DOHH2 (cell line): ENCODE measurements at regions not wholly inside any gene's neighbourhood (a gene's known extent, or its start where the extent isn't known, plus 50 kb on each side); places are given as distances from the start of the nearest gene placed in this dataset.

Source experiments
- H3F3A ChIP-seq: fragments of 200-600 bp; sonication (generic), shearing (Covaris generic); 2 replicates; pipeline ENCODE4 v1.6.0; 2016; ENCODE audit warnings: antibody characterized with exemption, mild to moderate bottlenecking; ENCODE audit not compliant: control insufficient read depth, insufficient read depth
- H3K27ac ChIP-seq: fragments of 200-600 bp; sonication (generic); 2 replicates; pipeline ENCODE4 v1.5.1; 2014; ENCODE audit warnings: low read depth, mild to moderate bottlenecking, low read length, moderate library complexity
- H3K27me3 ChIP-seq: fragments of 200-600 bp; sonication (generic); 2 replicates; pipeline ENCODE4 v1.6.1; 2014; ENCODE audit warnings: mild to moderate bottlenecking, low read length, mixed read lengths; ENCODE audit not compliant: control insufficient read depth
- H3K36me3 ChIP-seq: fragments of 200-600 bp; sonication (generic); 2 replicates; pipeline ENCODE4 v1.6.1; 2014; ENCODE audit warnings: mild to moderate bottlenecking, low read length, moderate library complexity, mixed read lengths; ENCODE audit not compliant: control insufficient read depth
- H3K4me1 ChIP-seq: fragments of 200-600 bp; sonication (generic); 2 replicates; pipeline ENCODE4 v1.6.1; 2014; ENCODE audit warnings: mild to moderate bottlenecking, low read length, mixed read lengths; ENCODE audit not compliant: control insufficient read depth
- H3K4me2 ChIP-seq: fragments of 200-600 bp; sonication (generic); 2 replicates; pipeline ENCODE4 v1.6.0; 2014; ENCODE audit warnings: mild to moderate bottlenecking, low read length, moderate library complexity
- H3K4me3 ChIP-seq: fragments of 200-600 bp; sonication (generic); 2 replicates; pipeline ENCODE4 v1.5.1; 2014; ENCODE audit warnings: mild to moderate bottlenecking, low read length, mixed read lengths
- H3K79me2 ChIP-seq: fragments of 200-600 bp; sonication (generic); 2 replicates; pipeline ENCODE4 v1.6.1; 2014; ENCODE audit warnings: mild to moderate bottlenecking, low read length, mixed read lengths; ENCODE audit not compliant: control insufficient read depth
- H3K9me2 ChIP-seq: fragments of 200-600 bp; sonication (generic); replicated peaks from 2 replicates; pipeline ENCODE4 v1.6.1; 2014; ENCODE audit warnings: mild to moderate bottlenecking, low read length, mixed read lengths; ENCODE audit not compliant: control insufficient read depth
- H3K9me3 ChIP-seq: fragments of 200-600 bp; sonication (generic); 2 replicates; pipeline ENCODE4 v1.6.1; 2014; ENCODE audit warnings: antibody characterized with exemption, low read length, mixed read lengths; ENCODE audit not compliant: control insufficient read depth, insufficient read depth
- H4K20me1 ChIP-seq: fragments of 200-600 bp; sonication (generic); 2 replicates; pipeline ENCODE4 v1.6.0; 2014; ENCODE audit warnings: low read depth, mild to moderate bottlenecking, antibody characterized with exemption, low read length, moderate library complexity; ENCODE audit not compliant: control insufficient read depth, insufficient read depth
- CTCF ChIP-seq: fragments of 200-600 bp; sonication (generic); IDR thresholded peaks from one replicate; pipeline ENCODE4 v1.5.1; 2014; ENCODE audit warnings: antibody characterized with exemption, mild to moderate bottlenecking, low read depth, low read length; ENCODE audit not compliant: poor library complexity, severe bottlenecking
- EZH2phosphoT487 ChIP-seq: fragments of 200-600 bp; sonication (generic); IDR thresholded peaks from 2 replicates; pipeline ENCODE4 v1.6.1; 2017; ENCODE audit warnings: borderline replicate concordance, mild to moderate bottlenecking, antibody characterized with exemption, low read length, moderate library complexity, mixed read lengths

GRCh38 chr9:106075960-106076327, 381.6 kb downstream of the TMEM38B start:
- Histone ChIP-seq H3K9me3 (no peaks in the 10 kb centered on the region), H3K4me3 (no peak overlapping the region), H3K9me2 (no peaks in the 10 kb centered on the region), H3K4me1 (no peaks in the 10 kb centered on the region), H3K4me2 (no peak overlapping the region), H4K20me1 (no peaks in the 10 kb centered on the region), H3F3A (no peaks in the 10 kb centered on the region), H3K27me3 (no peaks in the 10 kb centered on the region), H3K27ac (no peak overlapping the region), H3K79me2 (no peaks in the 10 kb centered on the region), H3K36me3 (no peaks in the 10 kb centered on the region)
- TF ChIP-seq CTCF (no peak), EZH2phosphoT487 (no peak)

DNA sequence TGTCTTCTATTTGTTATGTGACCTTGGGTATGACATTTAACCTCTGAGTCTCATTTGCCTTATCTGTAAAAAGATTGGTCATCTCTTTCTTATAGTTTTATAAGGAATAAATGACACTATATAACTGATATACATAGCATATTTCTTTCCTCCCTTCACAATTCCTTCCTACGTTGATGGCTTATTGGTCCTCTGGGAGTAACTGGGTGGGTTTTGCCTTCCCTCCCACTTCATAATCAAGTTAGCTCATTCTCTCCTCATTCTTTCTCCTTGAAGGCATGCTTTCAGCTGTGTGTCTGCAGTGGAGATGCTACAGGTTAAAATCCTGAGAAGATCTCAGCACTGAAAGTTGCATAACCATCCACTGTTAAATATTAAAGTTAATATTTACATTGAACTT, 382.4 kb downstream of the TMEM38B start:
- Histone ChIP-seq H3K36me3 (no peaks in the 10 kb centered on the region), H3K9me3 (no peaks in the 10 kb centered on the region), H3K4me1 (no peaks in the 10 kb centered on the region), H3K4me3 (no peak overlapping the region), H3K79me2 (no peaks in the 10 kb centered on the region), H3K4me2 (no peak overlapping the region), H3K27ac (no peak overlapping the region), H4K20me1 (no peaks in the 10 kb centered on the region), H3K27me3 (no peaks in the 10 kb centered on the region), H3K9me2 (no peaks in the 10 kb centered on the region), H3F3A (no peaks in the 10 kb centered on the region)
- TF ChIP-seq EZH2phosphoT487, result no peak
- TF ChIP-seq CTCF, result no peak

GRCh38 chr9:106077731-106078130, 383.4 kb downstream of the TMEM38B start:
- Histone ChIP-seq H4K20me1 (no peaks in the 10 kb centered on the region), H3K4me3 (no peak overlapping the region), H3K36me3 (no peaks in the 10 kb centered on the region), H3K79me2 (no peaks in the 10 kb centered on the region), H3K27me3 (no peaks in the 10 kb centered on the region), H3K9me3 (no peaks in the 10 kb centered on the region), H3K4me2 (no peak overlapping the region), H3K4me1 (no peaks in the 10 kb centered on the region), H3K27ac (no peak overlapping the region), H3F3A (no peaks in the 10 kb centered on the region), H3K9me2 (no peaks in the 10 kb centered on the region)
- TF ChIP-seq EZH2phosphoT487 (no peak), CTCF (no peak)

DNA sequence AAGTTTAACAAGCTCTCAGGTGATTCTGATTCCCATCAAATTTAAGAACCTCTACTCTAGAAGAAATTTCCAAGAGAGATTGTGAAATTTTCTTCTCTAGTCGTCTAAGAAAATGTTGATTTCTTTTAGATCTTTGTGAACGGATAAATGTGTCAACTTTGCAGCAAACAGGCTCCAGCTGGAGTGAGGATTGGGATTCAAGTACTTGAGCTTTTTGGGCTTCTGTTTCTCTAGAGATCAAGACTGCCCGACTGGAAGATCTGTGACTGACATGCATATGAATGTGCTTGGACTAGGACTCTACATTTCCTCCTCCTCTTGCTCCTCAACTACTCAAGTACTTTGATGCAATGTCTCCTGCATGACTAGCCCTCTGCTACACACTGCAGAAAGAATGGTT, 388.3 kb downstream of the TMEM38B start:
- Histone ChIP-seq H3F3A (no peaks in the 10 kb centered on the region), H3K79me2 (no peaks in the 10 kb centered on the region), H3K4me1 (no peaks in the 10 kb centered on the region), H3K9me3 (no peaks in the 10 kb centered on the region), H4K20me1 (no peaks in the 10 kb centered on the region), H3K36me3 (no peaks in the 10 kb centered on the region), H3K4me3 (no peak overlapping the region), H3K27me3 (no peaks in the 10 kb centered on the region), H3K27ac (no peak overlapping the region), H3K4me2 (no peak overlapping the region), H3K9me2 (no peaks in the 10 kb centered on the region)
- TF ChIP-seq CTCF, result no peak
- no peak for TF ChIP-seq EZH2phosphoT487
